ENCODE measurements at regions not wholly inside any gene's neighbourhood (a gene's known extent, or its start where the extent isn't known, plus 50 kb on each side); places are given as distances from the start of the nearest gene placed in this dataset.

- DNase-seq, result no peak
These were observed 186.9 kb upstream of the STARD13 start for GRCh38 chr13:33472446-33472845.

GRCh38 chr13:33479105-33479504 is 193.6 kb upstream of the STARD13 start:
- no peak for DNase-seq

DNA sequence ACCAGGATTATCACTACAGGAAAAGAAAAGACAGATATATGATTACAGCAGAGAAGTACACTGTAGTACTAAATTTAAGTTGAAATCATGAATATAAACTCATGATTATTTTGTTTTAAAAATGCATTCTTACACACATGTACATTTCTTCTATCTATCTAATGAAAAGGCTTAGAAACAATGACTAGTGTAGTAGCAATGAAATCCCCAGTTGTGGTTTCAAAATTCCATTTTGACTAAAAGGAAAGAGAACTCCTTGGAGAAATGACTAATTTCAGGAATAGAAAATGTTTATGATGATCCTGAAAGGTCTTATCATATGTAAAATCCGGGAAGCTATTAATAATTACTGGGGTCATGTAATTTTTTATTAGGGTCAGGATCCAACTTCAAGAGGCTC is 195.0 kb upstream of the STARD13 start:
- DNase-seq, result no peak

DNA sequence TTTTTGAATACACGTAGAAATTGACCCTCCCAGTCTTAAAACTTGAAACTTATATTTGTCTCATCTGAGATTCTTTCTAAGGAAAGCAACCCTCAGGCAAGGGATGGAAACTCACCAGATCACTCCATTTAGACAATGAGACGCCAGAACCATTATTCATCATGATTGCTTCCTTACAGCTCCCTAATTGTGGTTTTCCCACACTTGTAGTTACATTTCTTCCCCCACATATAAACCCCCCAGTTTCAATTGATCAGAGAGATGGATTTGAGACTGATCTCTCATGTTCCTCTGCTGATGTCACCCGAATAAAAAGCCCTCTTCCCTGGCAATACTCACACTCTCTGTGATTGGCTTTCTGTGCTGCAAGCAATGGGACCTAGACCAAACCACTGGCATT is 197.9 kb upstream of the STARD13 start:
- no peak for DNase-seq

DNA sequence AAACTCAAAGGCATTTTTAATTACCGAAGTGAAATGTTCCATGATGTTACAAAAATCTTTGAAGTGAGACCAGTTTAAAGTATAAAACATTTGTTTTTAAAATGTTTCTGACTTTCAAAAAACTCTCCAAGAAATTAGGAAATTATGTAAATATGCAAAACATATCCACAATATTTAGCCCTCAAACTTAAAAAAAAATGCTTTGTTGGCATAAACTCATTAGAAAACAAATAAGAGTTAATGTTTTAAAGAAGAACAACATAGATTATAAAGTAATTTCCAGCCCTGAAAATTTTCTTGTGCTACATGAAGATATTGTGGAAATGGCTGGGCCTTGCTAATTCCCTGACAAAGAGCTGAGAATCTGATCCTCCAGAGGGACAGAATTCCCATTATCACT is 199.7 kb upstream of the STARD13 start:
- DNase-seq, result no peak

GRCh38 chr13:33487575-33488243 is 202.2 kb upstream of the STARD13 start:
- no peak for DNase-seq

GRCh38 chr13:33489563-33489962 is 204.0 kb upstream of the STARD13 start:
- DNase-seq, result no peak

GRCh38 chr13:33490461-33491327 is 205.1 kb upstream of the STARD13 start:
- DNase-seq, result peak; percentile 86

- DNase-seq, result no peak
These were observed 208.3 kb upstream of the STARD13 start for GRCh38 chr13:33493672-33494365.

DNA sequence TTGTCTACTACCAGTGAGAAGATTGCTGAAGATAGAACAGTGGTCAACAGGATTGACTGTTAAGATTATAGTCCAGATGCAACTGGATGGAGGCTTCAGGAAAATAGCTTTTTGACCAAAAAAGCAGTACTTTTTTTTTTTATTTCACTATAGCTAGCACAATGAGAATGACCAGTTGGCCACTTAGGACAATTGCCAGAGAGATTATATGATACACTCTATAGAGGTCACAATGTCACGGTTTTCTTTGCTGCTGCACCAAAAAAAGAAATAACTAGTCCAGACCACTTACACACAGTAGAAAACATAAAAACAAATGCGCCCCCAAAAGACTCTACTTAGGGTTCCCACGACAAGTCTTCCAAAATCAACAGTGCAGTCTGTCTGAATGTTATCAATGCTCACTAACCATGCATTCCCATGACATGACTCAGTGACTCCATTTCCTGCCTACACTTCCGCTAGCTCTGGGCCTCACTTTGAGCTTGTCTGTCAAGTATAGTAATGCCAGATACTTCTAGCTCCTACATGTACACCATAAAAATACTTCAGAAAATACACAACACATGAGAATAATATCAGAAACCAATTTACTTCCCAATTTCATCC is 209.1 kb upstream of the STARD13 start:
- no peak for DNase-seq

GRCh38 chr13:33496336-33496735 is 210.8 kb upstream of the STARD13 start:
- no peak for DNase-seq

DNA sequence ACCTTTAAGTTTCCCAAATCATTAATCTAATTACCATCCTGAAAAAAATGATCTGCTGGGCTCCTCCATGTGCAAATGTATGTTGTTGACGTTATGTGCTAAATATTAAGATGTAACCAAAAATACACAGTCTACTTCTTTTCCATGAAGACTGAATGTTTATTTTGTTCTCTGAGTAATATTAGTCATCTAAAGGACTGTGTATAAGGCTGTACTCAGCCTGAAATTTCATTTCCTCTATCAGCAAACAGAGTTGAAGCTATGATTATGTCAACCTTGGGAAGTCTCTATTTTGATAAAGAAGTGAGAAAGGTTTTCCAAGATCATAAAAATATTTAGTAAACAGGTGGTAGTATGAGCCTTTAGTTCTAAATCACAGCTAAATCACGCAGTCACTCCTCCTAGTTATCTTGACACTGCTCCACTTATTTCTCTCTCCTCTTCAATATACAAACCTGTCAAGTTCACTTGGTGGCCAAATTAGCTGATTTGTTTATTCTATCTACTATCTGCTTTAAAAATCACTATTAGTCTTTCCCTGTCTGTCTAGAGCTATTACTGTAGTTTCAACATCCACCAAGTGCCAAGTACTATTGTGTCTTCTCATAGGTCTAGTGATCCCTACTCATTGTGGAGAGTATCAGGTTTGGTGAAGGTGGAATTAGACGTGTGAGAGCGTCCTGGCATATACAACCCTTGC is 211.7 kb upstream of the STARD13 start:
- DNase-seq, result no peak

GRCh38 chr13:33508060-33508459 is 222.5 kb upstream of the STARD13 start:
- no peak for DNase-seq

DNA sequence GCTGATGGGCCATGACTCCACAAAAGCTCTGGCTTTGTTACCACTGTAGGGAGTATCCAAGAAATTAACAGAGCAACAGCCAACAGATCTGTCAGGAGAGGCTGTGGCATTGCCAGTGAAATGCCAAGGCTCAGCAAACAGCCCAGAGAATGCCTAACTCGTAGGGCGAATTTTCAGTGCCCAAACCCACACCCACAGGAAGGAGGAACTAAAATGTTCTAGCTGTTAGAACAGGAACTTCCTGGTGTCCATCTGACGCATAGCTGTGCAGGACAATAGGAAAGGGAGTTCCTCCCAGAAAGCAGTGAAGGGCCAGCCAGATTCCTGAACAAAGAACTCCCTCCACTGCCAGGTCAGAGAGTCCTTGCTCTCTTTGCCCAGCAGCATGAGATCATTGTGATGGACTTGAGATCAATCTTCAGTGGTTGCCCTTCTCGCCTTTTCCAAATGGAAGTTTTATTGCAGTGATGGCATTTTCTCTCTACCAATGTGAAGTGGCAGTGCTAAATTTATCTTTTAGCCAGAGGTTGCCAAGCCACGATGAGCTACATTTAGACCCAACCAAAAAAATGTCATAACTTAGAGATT is 224.2 kb upstream of the STARD13 start:
- DNase-seq, result no peak

GRCh38 chr13:33510350-33510970 is 224.9 kb upstream of the STARD13 start:
- no peak for DNase-seq

GRCh38 chr13:33512880-33513554 is 227.5 kb upstream of the STARD13 start:
- DNase-seq, result no peak

DNA sequence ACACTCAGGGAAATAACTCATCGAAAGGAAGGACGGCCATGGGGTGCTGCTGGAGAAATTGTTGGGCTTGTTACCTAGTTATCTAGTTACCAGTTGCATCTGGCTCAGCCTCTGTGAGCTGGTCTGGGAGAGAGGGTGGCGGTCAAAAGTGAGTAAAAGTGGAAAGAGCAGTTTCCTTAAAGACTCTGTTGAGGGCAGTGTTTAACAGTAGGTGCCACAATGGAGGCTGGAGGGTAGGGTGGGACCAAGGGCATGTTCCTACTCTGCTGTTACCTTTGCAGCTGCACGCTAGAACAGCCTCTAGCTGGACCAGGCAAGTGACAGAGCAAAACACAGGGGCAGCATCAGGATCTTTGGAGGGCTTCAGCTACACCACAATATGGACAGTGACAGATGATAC is 228.8 kb upstream of the STARD13 start:
- no peak for DNase-seq

- DNase-seq, result no peak
These were observed 229.6 kb upstream of the STARD13 start for GRCh38 chr13:33515146-33515545.

- DNase-seq, result no peak
These were observed 232.9 kb upstream of the STARD13 start for GRCh38 chr13:33518452-33518851.

DNA sequence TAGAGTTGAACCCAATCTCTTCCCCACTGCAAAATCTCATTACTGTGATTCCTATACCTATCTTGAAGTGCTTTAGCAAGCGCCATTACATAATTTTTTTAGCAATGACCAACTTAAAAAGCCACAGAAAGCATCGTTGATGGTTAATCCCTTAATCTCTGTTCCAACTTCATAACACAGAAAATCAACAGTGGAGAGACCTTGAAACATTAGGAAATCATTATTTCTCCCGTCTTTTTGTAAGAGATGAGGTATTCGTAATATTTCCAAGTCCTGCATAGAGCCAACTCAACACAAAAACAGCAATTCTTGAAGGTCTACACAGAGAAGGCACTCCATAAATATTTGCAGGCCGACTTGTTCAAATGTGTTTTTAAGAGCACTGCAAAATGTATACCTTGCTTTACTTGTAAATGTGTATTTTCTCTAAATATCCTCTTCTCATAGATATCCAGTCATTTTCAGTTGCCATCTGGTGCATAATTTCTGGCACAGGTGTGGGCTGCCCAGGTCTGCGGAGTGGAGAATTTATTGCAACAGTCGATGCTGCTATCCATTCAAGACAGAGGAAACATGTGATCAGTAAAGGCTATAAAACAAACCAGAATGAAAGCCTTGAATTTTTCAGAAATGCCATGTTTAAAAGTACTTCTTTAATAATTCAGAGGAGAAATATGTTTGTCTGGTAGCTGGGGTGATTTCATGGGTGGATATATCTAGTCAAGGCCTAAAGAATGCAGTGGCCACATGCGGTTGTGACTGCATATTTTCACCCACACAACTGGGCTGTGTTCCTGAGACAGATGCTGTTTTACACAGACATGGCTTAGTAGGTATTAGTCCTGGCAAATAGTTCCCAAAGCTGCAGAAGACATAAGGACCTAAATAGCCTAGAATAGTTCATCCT is 234.3 kb upstream of the STARD13 start:
- DNase-seq, result no peak
